ENCODE measurements at regions not wholly inside any gene's neighbourhood (a gene's known extent, or its start where the extent isn't known, plus 50 kb on each side); places are given as distances from the start of the nearest gene placed in this dataset.

- H3K56ac ChIP-seq (ENCODE audit: insufficient read length, low read depth, low read length) = no peak overlapping the region
- no peak overlapping the region for H3K27ac ChIP-seq (ENCODE audit: insufficient read length, low read depth, low read length)
These were observed 342.5 kb upstream of the GATB start for GRCh38 chr4:152103181-152103901.

More at GRCh38 chr4:152103181-152103901, 342.5 kb upstream of the GATB start:
- Histone ChIP-seq H3K14ac (ENCODE audit: insufficient read depth, low read length) (no peak overlapping the region), H3K4me2 (ENCODE audit: insufficient read depth, insufficient read length, low read length) (no peak overlapping the region), H4K91ac (ENCODE audit: insufficient read length, low read depth, low read length) (no peak overlapping the region), H3K23ac (ENCODE audit: insufficient read length, low read depth, low read length) (no peak overlapping the region), H4K20me1 (ENCODE audit: control insufficient read depth, insufficient read depth, insufficient read length) (no peaks in the 10 kb centered on the region), H2BK12ac (ENCODE audit: insufficient read length, low read depth, low read length) (no peak overlapping the region), H3K79me2 (ENCODE audit: insufficient read depth, low read length) (no peaks in the 10 kb centered on the region), H3K79me1 (ENCODE audit: insufficient read depth, low read depth, low read length, poor library complexity, severe bottlenecking) (no peaks in the 10 kb centered on the region), H2BK15ac (ENCODE audit: low read depth, low read length) (no peak overlapping the region), H3K4ac (ENCODE audit: low read depth, low read length) (no peak overlapping the region), H3K23me2 (ENCODE audit: insufficient read length, low read depth, low read length, poor library complexity, severe bottlenecking) (no peaks in the 10 kb centered on the region), H3K4me1 (ENCODE audit: insufficient read depth, low read length) (peaks cover 3% of the 10 kb centered on the region; the same call in 1 of the 2 replicates), H2BK20ac (ENCODE audit: low read depth, low read length, poor library complexity, severe bottlenecking) (no peak overlapping the region), H3T11ph (ENCODE audit: low read length) (no peak overlapping the region), H2BK5ac (ENCODE audit: insufficient read length, low read length) (no peak overlapping the region), H3K18ac (ENCODE audit: insufficient read length, low read depth, low read length) (no peak overlapping the region), H3K9ac (ENCODE audit: extremely low read depth, insufficient read length, low read length) (no peak overlapping the region), H4K8ac (replicated peaks; ENCODE audit: insufficient read length, low read depth, low read length) (no peak overlapping the region), H3K27me3 (ENCODE audit: insufficient read depth, low read length) (no peaks in the 10 kb centered on the region), H2AK5ac (ENCODE audit: insufficient read length, low read length) (no peak overlapping the region), H2AFZ (ENCODE audit: low read length) (no peak overlapping the region), H3K9me3 (ENCODE audit: control insufficient read depth, low read depth, low read length) (no peaks in the 10 kb centered on the region), H4K5ac (ENCODE audit: insufficient read length, low read depth, low read length) (no peak overlapping the region), H2BK120ac (ENCODE audit: low read depth, low read length, poor library complexity, severe bottlenecking) (no peak overlapping the region)
- WGBS (ENCODE audit: extremely low coverage, insufficient read length, low lambda C conversion rate) = no CpG with 5 or more reads among the region's 8 CpGs
- Mint-ChIP-seq H3K9me3 (no peaks in the 10 kb centered on the region), H3K27ac (peak overlapping the region in 1 of 3 experiments; percentile 76; a peak in 1 of 7 replicates), H3K4me3 (no peak overlapping the region), H3K27me3 (ENCODE audit: low read depth) (peaks cover 4% of the 10 kb centered on the region), H3K4me1 (peaks cover 14 to 15% of the 10 kb centered on the region in 2 experiments), H3K36me3 (ENCODE audit: insufficient read depth in 1 of 3, low read depth in 3 of 3) (no peaks in the 10 kb centered on the region; a peak in 1 of 7 replicates)
- DNase-seq = no peak
- TF ChIP-seq CTCF (conservative IDR thresholded peaks at IDR 0.05) = no peak
